Ishikawa (cell line): ENCODE measurements at regions not wholly inside any gene's neighbourhood (a gene's known extent, or its start where the extent isn't known, plus 50 kb on each side); places are given as distances from the start of the nearest gene placed in this dataset.

Experiments
- CEBPB ChIP-seq: IDR thresholded peaks from 2 replicates; pipeline ENCODE4 v1.6.1; 2012
- CREB1 ChIP-seq: IDR thresholded peaks from 2 replicates; pipeline ENCODE4 v1.6.1; 2012; ENCODE audit warnings: low read depth
- EGR1 ChIP-seq: IDR thresholded peaks from 2 replicates; pipeline ENCODE4 v1.6.1; 2012
- EP300 ChIP-seq: IDR thresholded peaks from 2 replicates; pipeline ENCODE4 v1.6.1; 2012; ENCODE audit warnings: borderline replicate concordance
- FOXM1 ChIP-seq: IDR thresholded peaks from 2 replicates; pipeline ENCODE4 v1.6.1; 2012; ENCODE audit warnings: low read depth, borderline replicate concordance
- NFIC ChIP-seq: IDR thresholded peaks from 2 replicates; pipeline ENCODE4 v1.6.1; 2012
- RAD21 ChIP-seq: IDR thresholded peaks from 2 replicates; pipeline ENCODE4 v1.6.1; 2012; ENCODE audit warnings: low read depth
- TAF1 ChIP-seq: IDR thresholded peaks from 2 replicates; pipeline ENCODE4 v1.6.1; 2012; ENCODE audit warnings: low read depth, mild to moderate bottlenecking
- TCF12 ChIP-seq: IDR thresholded peaks from 2 replicates; pipeline ENCODE4 v1.6.1; 2012; ENCODE audit warnings: low read depth
- TEAD4 ChIP-seq: IDR thresholded peaks from 2 replicates; pipeline ENCODE4 v1.6.1; 2012
- YY1 ChIP-seq: IDR thresholded peaks from 2 replicates; pipeline ENCODE4 v1.6.1; 2012; ENCODE audit warnings: low read depth
- ZBTB7A ChIP-seq: IDR thresholded peaks from 2 replicates; pipeline ENCODE4 v1.6.1; 2012; ENCODE audit warnings: low read depth
- TF ChIP-seq, protein P1 (sequence below): IDR thresholded peaks from 2 replicates; pipeline ENCODE4 v1.6.1; 2012
- TF ChIP-seq, protein P2 (sequence below): IDR thresholded peaks from 2 replicates; pipeline ENCODE4 v1.6.1; 2012; ENCODE audit warnings: low read depth, mild to moderate bottlenecking
- TF ChIP-seq, protein P3 (sequence below): IDR thresholded peaks from 2 replicates; pipeline ENCODE4 v1.6.1; 2012

DNA sequence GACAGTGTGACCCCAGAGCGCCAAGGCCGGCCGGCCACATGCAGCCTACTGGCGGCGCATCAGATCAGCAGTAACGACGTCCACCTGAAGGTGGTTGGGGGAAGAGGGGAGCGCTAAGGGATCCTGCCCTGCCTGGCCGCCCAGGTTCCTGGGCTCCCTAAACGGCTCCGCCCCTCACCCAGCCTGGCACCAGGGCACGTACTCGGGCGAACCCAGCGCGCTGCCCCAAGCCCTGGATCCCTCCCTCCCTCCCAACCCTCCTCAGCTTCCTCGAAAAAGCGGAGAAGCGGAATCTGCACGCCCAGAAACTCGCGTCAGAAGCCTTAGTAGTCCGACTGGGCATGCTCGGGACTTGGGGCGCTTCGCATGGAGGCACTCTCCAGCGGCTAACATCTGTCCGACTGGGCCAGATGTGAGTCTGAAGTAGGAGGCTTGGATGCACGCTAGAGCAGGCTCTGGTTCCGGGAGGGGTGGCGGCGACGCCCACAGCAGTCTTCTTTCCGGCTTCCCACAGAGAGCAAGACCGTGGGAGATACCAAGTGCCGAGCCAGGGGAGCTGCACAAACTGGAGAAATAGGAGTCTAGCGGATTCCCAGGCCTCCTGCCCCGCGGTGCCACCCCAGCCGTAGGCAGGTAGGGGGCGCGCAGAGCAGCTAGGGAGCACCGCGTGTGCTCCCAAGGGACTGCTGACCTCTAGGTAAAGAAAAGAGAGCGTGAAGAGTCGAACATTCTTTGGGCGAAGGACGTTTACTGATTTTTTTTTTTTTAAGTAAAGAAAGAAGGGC is 114.3 kb upstream of the TEX13C start:
- no peak for TF ChIP-seq CREB1
- TF ChIP-seq, protein P1, sequence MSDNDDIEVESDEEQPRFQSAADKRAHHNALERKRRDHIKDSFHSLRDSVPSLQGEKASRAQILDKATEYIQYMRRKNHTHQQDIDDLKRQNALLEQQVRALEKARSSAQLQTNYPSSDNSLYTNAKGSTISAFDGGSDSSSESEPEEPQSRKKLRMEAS, result peak; percentile 53
- peak; percentile 31; the same call in 1 of the 2 replicates for TF ChIP-seq EP300

DNA sequence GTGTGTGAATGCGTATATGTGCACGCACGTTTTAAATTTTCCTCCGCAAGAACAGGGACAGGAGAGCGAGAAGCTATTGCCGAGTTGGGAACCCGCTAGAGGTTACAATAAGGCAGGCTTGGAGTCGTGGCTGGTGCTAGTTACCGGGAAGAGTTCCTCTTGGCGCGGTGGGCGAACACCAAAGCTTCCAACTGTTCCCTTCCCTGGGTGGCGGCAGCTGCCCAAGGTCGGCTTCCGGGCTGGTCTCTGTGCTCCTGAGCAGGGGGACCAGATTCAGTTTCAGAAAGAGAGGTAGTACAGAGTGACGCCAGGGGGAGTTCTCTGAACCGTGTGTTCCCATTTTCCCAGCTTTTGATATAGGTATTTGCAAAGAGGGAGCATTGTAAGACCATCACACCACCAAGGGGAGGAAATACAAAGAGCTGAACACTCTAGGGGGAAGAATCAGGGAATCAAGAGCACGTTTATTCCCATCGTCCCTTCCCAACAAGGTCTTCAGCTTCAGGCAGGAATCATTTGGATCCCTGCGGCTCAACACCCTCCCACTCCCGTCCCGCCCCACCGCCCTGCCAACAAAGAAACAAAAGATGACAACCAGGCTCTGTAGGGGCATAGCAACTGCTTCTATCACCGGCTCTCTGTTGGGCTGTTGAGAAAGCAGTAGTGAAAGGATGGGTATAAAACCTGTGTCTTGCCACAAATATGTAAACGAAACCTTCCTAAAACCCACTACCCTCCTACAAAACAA is 113.6 kb upstream of the TEX13C start:
- TF ChIP-seq ZBTB7A, result no peak
- TF ChIP-seq NFIC, result no peak
- TF ChIP-seq EP300, result no peak
- TF ChIP-seq, protein P2, sequence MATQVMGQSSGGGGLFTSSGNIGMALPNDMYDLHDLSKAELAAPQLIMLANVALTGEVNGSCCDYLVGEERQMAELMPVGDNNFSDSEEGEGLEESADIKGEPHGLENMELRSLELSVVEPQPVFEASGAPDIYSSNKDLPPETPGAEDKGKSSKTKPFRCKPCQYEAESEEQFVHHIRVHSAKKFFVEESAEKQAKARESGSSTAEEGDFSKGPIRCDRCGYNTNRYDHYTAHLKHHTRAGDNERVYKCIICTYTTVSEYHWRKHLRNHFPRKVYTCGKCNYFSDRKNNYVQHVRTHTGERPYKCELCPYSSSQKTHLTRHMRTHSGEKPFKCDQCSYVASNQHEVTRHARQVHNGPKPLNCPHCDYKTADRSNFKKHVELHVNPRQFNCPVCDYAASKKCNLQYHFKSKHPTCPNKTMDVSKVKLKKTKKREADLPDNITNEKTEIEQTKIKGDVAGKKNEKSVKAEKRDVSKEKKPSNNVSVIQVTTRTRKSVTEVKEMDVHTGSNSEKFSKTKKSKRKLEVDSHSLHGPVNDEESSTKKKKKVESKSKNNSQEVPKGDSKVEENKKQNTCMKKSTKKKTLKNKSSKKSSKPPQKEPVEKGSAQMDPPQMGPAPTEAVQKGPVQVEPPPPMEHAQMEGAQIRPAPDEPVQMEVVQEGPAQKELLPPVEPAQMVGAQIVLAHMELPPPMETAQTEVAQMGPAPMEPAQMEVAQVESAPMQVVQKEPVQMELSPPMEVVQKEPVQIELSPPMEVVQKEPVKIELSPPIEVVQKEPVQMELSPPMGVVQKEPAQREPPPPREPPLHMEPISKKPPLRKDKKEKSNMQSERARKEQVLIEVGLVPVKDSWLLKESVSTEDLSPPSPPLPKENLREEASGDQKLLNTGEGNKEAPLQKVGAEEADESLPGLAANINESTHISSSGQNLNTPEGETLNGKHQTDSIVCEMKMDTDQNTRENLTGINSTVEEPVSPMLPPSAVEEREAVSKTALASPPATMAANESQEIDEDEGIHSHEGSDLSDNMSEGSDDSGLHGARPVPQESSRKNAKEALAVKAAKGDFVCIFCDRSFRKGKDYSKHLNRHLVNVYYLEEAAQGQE, result no peak
- TF ChIP-seq CEBPB, result no peak
- TF ChIP-seq TAF1, result no peak
- no peak for TF ChIP-seq FOXM1
- TF ChIP-seq TCF12, result no peak
- TF ChIP-seq, protein P3, sequence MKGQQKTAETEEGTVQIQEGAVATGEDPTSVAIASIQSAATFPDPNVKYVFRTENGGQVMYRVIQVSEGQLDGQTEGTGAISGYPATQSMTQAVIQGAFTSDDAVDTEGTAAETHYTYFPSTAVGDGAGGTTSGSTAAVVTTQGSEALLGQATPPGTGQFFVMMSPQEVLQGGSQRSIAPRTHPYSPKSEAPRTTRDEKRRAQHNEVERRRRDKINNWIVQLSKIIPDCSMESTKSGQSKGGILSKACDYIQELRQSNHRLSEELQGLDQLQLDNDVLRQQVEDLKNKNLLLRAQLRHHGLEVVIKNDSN, result no peak
- TF ChIP-seq, protein P1, result no peak
- no peak for TF ChIP-seq RAD21
- no peak for TF ChIP-seq YY1
- TF ChIP-seq TEAD4, result no peak
- TF ChIP-seq EGR1, result no peak
- TF ChIP-seq CREB1, result no peak

DNA sequence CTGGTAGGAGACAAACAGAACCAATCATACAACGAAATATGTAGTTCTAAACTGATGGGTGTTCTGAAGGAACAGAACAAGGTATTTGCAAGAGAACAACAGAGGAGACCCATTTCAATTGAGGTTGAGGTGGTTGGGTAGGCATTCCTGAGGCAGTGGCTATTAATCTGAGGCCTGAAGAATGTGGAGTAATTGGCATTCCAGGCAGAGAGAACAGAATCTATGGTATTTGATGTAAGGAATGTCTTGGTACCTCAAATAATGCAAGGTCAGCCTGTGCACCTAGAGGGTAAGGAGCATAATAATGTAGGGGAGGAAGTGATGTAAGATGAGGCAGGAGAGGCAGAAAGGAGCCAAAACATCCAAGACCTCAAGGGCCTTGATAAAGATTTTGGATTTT is 109.5 kb upstream of the TEX13C start:
- TF ChIP-seq RAD21, result no peak

DNA sequence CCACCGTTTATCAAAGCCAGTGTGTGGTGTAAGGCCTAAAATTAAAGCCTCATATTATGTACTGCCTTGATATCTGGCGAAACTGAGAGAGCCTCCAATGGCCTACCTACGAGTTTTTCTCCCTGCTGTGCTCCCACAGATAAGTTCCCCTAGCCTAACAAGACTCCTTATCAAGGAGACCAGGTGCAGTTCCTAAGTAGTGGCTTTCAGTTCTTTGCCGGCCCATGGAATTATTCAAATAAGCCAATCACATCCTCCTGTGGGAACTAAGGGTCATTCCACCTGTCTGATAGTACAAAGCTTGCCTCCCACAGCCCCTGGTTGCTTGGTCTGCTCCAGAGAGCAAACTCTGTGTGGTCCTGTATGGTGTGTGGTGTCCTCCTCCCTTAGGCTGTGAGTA is 99.8 kb upstream of the TEX13C start:
- TF ChIP-seq EP300 (no peak), TAF1 (no peak)

DNA sequence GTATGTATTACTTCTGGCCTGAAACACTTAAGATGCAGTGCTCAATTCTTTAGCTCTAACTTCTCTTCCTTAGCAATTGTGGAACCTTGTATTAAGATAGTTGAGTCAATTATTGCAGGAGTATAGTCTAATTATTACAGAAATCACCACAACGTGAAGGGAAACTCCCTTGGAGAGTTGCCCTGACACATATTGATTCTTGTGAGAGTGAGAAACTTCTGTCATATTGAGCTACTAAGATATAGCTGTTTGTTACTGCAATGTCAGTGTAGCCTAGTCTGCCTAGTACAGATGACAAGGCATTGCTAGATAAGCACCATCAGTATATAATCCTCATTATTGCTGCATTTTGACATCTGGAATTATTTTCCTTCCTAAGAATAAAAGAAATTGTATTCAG is 82.7 kb upstream of the TEX13C start:
- no peak for TF ChIP-seq EGR1
- no peak for TF ChIP-seq EP300
- TF ChIP-seq CEBPB, result no peak
- TF ChIP-seq YY1, result no peak
- no peak for TF ChIP-seq TEAD4
- TF ChIP-seq RAD21, result no peak
- TF ChIP-seq TAF1, result no peak
- TF ChIP-seq, protein P3, result no peak
- TF ChIP-seq, protein P2, result no peak
- no peak for TF ChIP-seq FOXM1
- no peak for TF ChIP-seq ZBTB7A
- TF ChIP-seq TCF12, result no peak
- no peak for TF ChIP-seq NFIC
- TF ChIP-seq CREB1, result no peak
- TF ChIP-seq, protein P1, result no peak

DNA sequence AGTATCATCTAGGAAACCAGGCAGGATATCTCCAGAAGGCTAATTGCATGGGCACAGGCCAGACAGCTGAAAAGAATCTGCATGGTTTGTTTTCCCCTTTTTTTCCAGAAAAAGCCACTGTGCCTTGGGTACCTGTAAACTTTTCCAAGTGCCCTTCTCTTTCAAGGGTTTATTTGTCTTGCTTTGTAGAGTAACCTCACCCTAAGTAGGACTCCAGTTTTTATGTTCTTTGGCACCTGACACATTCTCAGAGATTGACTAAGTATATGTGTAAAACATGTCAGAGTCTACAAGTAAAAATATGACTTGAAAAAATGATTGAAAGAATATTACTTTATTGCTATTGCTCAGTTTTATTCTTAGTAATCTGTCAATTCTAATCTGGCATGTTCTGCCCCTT is 70.7 kb upstream of the TEX13C start:
- TF ChIP-seq TEAD4 (no peak), EGR1 (no peak)
